NCI-H774 (cell line): ENCODE measurements at regions not wholly inside any gene's neighbourhood (a gene's known extent, or its start where the extent isn't known, plus 50 kb on each side); places are given as distances from the start of the nearest gene placed in this dataset.

ENCODE experiments used
- DNase-seq: peaks from one replicate; lab custom pipeline; 2025; lab: John Stamatoyannopoulos, UW

DNA sequence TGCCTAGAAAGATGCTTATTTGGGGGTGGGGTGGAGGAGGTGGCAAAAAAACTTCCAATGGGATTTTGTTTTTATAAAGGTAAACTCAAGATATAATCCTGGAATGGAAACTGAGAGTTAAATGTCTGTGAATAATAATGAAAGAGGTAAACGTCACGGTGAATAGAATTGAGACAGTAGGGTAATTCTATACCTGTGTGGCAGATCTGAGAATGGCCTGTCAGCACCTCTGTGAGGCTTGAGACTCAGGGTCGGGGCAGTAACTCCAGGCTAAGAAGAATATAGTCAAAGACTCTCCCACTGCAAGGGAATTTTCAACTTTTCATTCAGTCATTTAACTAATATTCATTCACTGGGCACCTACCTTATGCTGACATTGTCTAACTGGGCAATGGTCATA, 581.2 kb upstream of the ZNF608 start:
- DNase-seq = no peak

- DNase-seq = no peak
These were observed 585.7 kb upstream of the ZNF608 start for GRCh38 chr5:125331987-125332598.

GRCh38 chr5:125333416-125333815, 587.0 kb upstream of the ZNF608 start:
- DNase-seq = no peak

- DNase-seq = no peak
These were observed 590.0 kb upstream of the ZNF608 start for GRCh38 chr5:125336401-125336800.

DNA sequence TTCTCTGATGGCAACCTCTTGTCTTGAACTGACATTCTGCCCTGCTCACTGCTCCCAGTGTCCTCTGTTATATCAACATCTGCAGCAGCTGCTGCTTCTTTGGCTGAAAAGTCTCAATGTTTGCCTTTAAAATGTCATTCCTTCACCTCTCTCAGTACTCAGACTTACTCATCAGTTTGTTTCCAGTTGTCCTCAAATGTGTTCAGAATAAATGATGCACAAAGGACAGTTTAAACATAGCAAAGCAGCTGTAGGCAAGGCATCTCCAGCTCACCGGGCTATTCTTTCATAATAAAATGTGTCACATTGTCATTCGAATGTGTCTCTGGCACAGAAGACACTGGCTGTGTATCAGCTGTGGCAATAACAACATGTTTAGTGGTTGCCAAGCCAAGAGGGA, 590.9 kb upstream of the ZNF608 start:
- no peak for DNase-seq

DNA sequence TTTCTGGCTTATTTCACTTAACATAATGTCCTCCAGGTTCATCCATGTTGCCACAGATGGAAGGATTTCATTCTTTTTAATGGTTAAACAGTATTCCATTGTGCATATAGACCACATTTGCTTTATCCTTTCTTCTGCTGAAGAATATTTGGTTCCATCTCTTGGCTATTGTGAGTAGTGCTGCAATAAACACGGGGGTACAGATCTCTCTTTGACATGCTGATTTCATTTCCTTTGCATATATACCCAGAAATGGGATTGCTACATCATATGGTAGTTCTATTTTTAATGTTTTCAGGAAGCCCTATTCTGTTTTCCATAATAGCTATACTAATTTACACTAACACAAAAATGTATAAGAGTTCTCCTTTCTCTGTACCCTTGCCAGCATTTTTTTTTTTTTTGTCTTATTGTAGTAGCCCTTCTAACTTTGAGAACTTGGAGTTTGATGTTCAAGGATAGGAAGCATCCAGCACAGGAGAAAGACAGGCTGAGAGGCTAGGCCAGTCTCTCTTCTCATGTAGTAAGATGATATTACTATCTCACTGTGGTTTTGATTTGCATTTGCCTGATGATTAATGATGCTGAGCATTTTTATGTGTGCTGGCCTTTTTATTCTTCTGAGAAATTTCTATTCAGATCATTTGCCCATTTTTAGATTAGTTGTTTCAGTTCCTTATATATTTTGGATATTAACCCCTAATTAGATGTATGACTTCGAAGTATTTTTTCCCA, 592.2 kb upstream of the ZNF608 start:
- no peak for DNase-seq

DNA sequence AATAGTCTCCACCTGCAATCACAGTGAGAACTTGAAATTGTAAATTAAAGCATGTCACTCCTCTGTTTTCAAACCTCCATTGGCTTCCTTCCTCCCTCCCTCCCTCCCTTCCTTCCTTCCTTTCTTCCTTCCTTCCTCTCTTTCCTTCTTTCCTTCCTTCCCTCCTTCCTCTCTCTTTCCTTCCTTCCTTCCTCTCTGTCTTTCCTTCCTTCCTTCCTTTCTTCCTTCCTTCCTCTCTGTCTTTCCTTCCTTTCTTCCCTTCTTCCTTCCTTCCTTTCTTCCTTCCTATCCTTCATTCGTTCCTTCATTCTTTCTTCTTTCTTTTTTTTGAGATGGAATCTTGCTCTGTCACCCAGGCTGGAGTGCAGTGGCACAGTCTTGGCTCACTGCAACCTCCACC, 595.0 kb upstream of the ZNF608 start:
- no peak for DNase-seq

DNA sequence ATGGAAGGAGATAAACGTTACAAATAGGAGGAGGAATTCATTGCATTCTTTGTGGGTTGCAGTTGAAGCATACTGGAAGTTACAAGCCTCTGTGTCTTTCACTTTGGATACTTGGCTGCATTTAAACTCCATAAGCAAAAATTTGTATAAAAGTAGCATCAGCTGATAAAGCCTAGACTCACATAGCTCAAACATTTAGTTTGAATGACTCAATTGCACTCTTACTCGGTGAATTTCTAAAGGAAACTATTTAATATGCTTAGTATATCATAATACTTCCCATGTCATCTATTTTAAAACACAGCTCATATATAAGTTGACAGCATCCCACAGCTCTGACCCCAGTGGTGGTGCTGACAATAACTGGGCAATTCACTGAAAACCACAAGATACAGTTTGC, 596.6 kb upstream of the ZNF608 start:
- no peak for DNase-seq

DNA sequence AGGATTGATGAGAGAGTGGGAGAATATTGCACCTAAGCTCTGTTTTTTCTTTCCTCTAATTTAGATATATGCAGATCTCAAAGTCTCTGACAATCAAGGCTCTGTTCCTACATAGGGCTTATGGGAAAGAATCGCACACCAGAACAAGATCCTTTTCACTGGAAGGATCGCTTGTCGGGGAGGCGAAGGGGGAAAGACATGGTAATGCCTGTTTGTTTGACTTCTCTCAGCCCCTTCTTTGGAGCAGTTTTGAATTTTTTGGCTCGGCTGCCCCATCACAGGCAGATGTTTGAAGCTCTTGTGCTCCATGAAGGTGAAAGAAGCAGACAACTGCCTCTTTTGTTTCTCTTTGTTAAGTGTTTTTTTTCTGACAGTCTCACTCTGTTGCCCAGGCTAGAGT, 599.9 kb upstream of the ZNF608 start:
- DNase-seq = no peak

- no peak for DNase-seq
These were observed 601.8 kb upstream of the ZNF608 start for GRCh38 chr5:125348221-125348692.

DNA sequence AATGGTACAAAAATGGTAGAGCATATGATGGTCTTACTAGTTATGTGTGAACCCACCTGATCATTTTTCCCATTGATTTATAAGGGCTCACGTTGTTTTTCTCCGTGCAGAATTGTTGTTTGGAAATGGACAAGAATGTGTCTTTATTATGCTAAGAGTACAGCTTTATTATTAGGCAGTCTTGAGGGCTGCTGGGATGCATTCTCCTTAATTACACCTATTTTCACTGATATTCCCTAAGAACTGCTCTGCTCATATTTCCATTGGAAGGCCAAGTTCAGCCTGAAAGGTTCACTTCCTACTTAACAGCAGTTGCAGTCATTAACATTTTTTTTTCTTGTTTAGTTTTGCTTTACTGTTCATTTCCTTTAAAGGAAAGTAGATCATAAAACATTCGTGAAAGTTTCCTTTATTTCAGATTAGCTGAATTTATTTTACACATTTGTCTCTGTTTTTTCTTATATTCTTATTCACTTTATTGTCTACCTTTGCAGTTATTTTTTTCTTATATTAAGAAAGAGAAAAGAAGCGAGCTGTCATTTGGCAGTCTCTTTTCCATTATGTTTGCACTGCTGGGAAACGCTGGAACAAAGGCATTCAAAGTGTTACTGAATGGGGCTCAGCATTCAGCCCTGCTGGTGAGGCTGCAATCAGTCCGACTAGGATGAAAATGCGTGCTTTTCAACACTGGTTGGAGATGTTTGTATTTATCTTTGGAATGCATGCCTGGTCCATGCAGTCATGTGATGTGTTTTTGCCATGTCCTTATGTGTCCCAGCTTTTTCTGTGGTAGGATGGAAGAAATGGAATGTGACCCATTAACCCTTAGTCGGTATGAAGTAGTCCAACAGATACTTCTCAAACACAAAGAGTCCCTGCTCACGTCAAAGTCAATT, 602.7 kb upstream of the ZNF608 start:
- peak; percentile 32 for DNase-seq

DNA sequence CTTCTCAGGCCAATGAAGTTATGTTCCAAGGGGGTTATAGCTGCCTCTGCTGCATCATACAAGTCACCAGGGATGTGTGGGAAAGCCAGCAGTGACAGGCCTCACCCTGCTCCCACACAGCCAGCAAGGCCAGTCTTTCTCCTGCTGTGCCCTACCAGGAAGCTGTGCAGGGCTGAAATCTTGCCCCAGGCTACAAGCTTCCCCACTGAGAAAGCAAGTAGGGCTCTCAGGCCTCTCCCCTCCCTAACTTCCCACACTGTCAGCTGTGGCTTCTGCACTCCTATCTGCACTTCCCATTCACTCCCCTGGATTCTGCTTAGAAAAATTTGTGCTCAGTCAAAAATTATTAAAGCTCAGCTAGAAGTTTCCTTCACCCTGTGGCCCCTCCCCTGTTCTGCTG, 611.2 kb upstream of the ZNF608 start:
- no peak for DNase-seq

DNA sequence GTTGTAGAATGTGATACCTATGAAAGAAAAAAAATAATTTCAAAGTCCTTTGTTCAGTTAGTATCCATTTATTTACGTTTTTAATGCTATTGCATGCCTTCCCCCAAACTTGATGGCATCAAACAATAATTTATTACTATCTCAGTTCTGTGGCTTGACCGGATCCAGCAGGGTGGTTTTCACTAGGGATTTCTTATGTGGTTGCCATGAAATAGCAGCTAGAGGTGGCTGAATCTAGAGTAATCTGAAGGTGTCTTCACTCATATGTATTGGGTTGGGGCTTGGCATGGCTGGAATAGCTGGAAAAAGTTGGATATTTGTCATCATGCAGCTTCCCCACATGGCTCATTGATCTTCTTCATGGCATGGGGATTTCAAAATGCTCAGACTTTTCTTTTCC, 619.3 kb upstream of the ZNF608 start:
- DNase-seq = no peak

GRCh38 chr5:125367702-125368101, 621.3 kb upstream of the ZNF608 start:
- no peak for DNase-seq

DNA sequence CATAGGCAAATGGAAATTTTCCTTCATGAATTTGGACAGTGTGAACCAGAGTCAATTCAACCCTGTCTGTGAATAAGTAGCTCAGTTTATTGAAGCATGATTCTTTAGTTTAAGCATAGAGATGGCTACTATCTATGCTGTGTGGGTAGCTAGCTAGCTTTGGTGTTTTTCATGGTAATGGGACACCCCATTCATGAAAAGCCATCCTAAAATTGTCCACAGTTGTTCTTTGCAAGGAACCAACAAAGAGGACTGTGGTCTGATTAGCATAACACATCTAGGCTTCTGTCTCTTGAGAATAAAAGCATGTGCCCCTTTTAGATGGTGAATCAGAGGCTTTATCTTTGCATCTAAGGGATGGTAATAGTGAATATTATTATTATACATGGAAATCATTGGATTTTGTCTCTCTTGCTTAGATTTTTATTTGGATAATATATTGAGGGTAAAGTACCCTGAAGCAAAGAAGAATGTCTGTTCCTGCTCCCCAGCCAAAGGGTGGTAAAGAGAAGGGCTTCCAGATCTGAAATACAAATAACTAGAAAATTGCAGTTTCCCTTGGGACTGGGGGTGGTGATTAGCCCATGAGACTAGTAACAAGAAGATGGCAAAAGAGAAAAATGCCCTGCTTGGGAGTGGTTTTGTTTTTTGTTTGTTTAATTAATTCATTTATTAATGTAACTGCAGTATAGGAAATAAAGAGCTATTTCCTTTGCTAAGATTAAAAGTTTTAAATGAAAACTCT, 624.2 kb upstream of the ZNF608 start:
- no peak for DNase-seq

- DNase-seq = peak; percentile 78
These were observed 626.5 kb upstream of the ZNF608 start for GRCh38 chr5:125372694-125373631.

DNA sequence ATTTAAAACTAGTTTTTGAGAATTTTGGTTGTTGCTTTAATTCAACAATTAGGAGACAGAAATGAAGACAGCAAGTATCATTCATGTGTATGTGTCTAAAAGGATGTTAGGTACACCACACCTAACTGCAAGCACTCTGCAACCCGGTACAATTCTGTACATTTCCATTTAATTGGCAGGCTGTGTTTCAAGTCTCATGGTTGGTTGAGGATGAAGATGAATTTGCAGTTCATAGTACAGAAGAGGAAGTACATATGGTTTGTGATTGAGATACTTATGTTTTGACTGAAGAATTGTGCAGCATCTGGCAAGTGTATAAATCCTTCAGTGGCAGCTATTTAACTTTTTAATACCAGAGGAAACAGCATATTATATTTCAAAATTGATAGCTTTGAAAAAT, 628.7 kb upstream of the ZNF608 start:
- DNase-seq = no peak

GRCh38 chr5:125376059-125376641, 629.7 kb upstream of the ZNF608 start:
- no peak for DNase-seq

- no peak for DNase-seq
These were observed 630.7 kb upstream of the ZNF608 start for GRCh38 chr5:125377141-125377540.

- no peak for DNase-seq
These were observed 634.9 kb upstream of the ZNF608 start for GRCh38 chr5:125381290-125381689.

DNA sequence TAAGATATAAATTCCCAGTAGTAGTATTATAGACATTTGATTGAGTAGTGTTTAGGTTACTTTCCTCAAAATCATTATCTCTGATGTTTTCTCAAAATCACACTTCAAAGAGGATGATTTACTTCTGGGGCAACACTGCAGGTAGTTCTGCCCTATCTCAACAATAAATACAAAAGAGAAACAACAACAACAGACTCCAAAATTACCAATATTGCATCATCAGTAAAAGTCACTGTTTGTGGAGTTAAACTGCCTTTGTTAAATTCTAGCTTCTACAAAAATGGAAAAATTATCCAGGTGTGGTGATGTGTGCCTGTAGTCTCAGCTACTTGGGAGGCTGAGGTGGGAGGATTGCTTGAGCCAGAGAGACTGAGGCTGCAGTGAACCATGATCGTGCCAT, 637.6 kb upstream of the ZNF608 start:
- DNase-seq = no peak
